ELF-1 (cell line): ENCODE measurements at regions not wholly inside any gene's neighbourhood (a gene's known extent, or its start where the extent isn't known, plus 50 kb on each side); places are given as distances from the start of the nearest gene placed in this dataset.

Experiments
- DNase-seq: peaks from one replicate; pipeline ENCODE4 v3.0.0-alpha.2; 2016; ENCODE audit warnings: low read depth, low spot score

DNA sequence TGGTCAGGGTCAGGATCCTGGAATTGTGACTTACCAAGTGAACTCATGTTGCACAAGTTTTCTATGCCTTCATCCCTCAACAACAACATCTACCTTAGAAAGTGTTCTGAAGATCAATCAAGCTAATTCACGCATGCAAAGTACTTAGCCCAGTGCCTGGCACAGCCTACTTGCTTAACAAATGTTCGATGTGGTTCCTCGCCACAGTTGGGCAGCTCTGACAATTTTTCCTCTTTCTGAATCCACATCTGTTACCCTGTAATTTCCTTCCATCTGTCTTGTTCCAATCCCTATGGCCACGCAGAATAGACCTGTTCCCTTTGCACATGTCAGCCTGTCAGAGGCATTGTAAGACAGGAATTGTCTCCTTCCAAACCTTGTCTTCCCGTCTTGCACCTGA lies 1415.2 kb downstream of the TBC1D22A start:
- DNase-seq = no peak

GRCh38 chr22:48175721-48176120 lies 1413.3 kb downstream of the TBC1D22A start:
- DNase-seq = no peak

GRCh38 chr22:48173773-48174160 lies 1411.3 kb downstream of the TBC1D22A start:
- DNase-seq = no peak

GRCh38 chr22:48173061-48173772 lies 1410.8 kb downstream of the TBC1D22A start:
- DNase-seq = no peak

DNA sequence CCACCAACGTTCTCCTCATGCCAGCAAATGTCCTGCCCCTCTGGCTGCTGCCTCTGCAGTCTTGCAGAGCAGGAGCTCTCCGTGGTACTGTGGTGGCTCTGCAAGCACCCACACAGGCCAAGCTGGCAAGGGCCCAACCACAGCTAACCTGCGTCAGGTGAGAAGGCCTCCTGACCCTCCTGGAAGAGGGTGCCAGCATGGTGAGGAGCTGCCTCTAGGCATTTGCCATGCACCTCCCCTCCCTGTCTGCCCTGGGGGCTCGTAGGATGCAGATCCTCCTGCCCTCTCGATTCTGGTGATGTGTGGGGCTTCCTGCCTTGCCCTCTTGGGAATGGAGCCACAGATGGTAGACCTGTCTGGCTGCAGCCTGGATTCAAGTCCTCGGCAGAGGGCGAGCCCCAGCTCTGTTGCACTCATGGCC lies 1408.8 kb downstream of the TBC1D22A start:
- no peak for DNase-seq

GRCh38 chr22:48169227-48169626 lies 1406.8 kb downstream of the TBC1D22A start:
- no peak for DNase-seq

- peak; percentile 20 for DNase-seq
These were observed 1404.8 kb downstream of the TBC1D22A start for GRCh38 chr22:48167238-48167637.

DNA sequence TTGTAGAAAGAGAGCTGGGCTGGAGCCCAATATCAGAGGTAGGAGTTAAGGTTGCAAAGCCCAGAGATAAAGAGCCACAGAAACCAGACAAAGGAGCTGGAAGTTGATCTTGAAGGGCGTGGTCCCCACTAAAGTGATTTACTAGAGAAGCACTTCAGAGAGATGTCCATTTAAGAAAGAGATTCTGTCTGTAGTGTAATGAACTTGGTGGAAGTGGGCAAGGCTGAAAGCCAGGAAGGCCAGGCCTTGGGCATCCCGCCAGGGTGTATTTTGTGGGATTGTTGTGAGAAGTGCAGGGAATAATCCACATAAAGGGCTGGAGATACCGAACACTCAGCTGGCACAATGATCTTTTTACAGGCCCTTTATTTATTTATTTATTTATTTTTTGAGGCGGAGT lies 1398.8 kb downstream of the TBC1D22A start:
- no peak for DNase-seq

DNA sequence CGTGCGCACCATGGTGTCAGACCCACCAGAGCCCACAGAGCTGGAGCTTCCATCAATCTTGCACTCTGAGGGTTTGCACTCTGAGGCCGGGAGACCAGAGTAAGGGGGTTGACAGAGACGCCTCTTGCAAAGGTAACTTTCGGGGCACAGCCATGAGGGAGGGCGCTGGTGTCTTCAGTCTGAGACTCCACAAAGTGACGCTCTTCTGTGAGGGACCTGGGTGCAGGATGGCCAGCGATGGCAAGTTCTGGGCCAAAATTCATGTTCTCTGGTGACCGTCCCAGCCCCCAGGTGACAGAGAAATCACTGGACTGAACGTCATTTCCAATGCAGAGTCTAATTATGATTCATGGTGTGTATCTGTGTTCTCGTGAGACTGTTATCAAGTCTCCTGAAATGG lies 1395.2 kb downstream of the TBC1D22A start:
- no peak for DNase-seq

DNA sequence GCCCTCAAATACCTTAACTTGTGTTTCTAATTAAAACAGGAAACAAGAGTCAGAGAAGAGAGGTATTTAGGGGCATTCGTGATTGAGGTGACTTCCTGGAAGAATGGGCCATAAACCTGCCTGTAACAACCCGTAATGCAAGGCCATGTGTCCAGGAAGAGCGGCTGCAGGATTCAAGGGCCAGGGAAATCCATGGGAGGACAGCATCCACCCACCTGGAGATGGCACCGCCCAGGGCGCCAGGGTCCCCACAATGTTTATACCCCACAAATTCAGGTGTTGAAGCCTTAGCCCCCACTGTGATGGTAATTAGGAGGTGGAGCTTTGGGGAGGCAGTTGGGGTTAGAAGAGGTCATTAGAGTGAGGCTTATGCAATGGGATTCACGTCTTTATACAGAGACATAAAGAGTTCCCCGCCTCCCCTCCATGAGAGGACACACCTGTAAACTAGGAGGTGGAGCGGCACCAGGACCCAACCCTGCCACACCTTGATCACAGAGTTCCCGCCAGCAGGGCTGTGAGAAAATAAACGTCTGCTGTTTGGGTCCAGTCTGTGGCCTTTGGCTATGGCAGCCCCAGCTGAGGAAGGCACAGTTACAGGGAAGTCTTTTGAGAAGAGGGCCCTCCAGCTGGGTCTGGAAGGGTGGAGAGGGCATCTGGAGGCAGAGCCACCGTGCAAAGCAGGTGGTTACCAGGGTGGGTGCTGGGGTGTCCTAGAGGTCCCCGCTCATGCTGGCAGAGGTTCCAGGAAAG lies 1394.3 kb downstream of the TBC1D22A start:
- no peak for DNase-seq

- DNase-seq = no peak
These were observed 1393.0 kb downstream of the TBC1D22A start for GRCh38 chr22:48155446-48155845.

GRCh38 chr22:48154943-48155240 lies 1392.4 kb downstream of the TBC1D22A start:
- DNase-seq = no peak

GRCh38 chr22:48154169-48154942 lies 1391.9 kb downstream of the TBC1D22A start:
- DNase-seq = no peak

DNA sequence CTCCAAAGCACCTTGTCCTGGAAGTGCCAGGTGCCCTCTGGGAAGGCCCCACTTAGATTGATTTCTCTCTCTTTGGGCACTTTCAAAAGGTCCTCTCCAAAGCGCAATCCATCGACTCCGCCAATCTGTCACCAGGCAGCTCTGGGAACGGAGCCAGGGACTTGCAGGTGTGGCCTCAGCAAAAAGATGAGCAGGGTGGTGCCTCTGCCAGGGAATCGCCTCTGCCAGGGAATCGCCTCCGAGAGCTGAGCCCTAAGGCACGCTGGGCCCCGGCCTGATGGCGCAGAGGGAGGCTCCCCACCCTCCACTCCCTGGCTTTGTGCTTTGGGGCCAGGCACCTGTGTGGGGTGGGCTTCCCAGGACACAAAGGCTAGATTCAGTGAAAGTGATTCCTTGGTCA lies 1391.3 kb downstream of the TBC1D22A start:
- DNase-seq = no peak

- no peak for DNase-seq
These were observed 1390.5 kb downstream of the TBC1D22A start for GRCh38 chr22:48152916-48153315.

DNA sequence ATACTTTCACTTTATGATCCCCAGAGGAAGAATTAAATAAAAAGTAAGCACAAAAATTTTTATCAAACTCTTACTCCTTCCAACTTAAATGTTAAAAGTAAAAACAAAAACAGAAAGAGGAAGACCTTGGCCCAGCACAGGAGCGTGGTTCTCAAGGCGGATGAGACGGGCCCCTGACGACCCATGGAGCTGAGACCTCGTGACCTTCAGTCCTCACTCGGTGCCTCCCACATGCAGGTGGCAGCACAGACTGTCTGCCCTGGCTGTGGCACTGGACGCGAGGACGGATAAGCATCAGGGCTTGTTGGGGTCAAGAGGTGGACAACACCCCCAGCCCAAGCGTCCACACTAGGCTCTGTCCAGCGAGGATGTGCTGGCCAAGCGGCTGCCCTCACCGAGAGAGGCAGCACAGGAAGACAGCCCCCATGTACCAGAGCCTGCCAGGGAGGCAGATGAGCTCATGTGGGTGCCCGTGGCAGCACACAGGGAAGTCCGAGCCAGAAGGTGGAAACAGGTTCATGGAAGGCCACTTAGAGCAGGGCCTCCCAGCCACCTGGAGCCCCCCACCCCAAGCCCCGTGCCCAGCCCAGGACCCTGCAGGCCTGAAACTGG lies 1389.8 kb downstream of the TBC1D22A start:
- DNase-seq = no peak

GRCh38 chr22:48151641-48152040 lies 1389.2 kb downstream of the TBC1D22A start:
- no peak for DNase-seq

- DNase-seq = no peak
These were observed 1385.4 kb downstream of the TBC1D22A start for GRCh38 chr22:48147831-48148230.

GRCh38 chr22:48147404-48147803 lies 1385.0 kb downstream of the TBC1D22A start:
- peak; percentile 50 for DNase-seq

DNA sequence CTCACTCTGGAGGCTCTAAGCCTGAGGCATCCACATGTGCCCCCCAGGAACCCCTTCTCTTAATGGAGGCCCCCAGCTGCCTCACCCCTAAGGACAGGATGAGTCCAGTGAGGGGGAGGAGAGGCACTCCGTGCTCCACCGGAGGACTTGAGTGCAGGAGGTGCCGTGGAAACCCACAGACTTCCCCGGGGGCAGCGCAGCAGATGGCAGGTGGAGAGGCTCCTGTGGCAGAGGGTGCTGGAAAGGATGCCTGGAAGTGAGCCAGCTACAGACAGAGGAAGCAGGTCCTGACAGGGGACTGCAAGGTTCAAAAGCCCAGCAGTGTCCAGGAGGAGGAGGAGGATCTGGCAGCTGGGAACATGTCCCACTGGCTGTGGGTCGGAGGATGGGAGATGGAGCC lies 1384.0 kb downstream of the TBC1D22A start:
- DNase-seq = no peak

DNA sequence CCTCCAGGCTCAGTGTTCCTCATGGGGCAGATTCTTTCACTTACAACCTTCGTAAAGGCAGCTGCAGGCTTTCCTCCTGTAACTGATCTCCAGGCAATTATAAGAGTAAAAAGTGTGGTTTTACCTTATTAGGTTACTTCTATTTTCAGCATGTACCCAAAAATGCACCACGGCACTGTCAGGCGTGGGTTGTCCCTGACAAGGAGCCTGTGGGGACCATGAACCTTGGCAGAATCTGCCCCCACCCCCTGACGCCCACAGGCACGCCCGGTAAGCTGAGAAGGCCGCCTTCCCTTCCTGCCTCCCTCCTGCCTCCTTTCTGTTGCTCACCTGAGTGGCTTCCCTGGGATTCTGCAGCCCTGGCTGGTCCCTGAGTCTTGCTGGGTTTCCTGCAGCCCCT lies 1383.3 kb downstream of the TBC1D22A start:
- no peak for DNase-seq

DNA sequence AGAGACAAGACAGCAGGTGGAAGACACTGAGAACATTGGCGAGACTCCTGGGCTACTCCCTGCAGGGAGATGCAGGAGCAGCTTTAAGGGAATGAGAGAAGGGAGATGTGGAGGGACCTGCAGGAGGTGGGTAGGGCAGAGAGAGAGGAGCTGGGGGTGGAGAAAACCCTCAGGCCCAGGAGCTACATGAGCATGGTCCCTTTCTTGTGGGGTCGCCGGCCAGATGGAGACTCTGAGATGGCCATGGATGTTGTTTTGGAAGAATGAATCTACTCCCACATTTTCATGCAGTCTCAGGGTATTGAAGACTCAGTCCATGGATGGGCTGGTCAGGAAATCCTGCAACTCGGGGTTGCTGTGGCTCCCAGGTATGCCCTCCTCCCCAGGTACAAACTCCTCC lies 1381.9 kb downstream of the TBC1D22A start:
- no peak for DNase-seq
